ENCODE measurements at regions not wholly inside any gene's neighbourhood (a gene's known extent, or its start where the extent isn't known, plus 50 kb on each side); places are given as distances from the start of the nearest gene placed in this dataset.
"Not testable (repeated sequence)": the region's sequence is repeated elsewhere in the genome, so short reads cannot be mapped to it uniquely, and the experiment has no call there.

- no peak for DNase-seq
- H3K27ac Mint-ChIP-seq (ENCODE audit: unreplicated experiment), result no peak overlapping the region
- no peak overlapping the region for H3K4me3 Mint-ChIP-seq (ENCODE audit: unreplicated experiment)
- TF ChIP-seq CTCF (IDR thresholded peaks at IDR 0.05; ENCODE audit: partially characterized antibody, unreplicated experiment), result no peak
- H3K27me3 Mint-ChIP-seq (ENCODE audit: unreplicated experiment), result no peaks in the 10 kb centered on the region
- no peaks in the 10 kb centered on the region for H3K4me1 Mint-ChIP-seq (ENCODE audit: low read depth, unreplicated experiment)
- no peaks in the 10 kb centered on the region for H3K9me3 Mint-ChIP-seq (ENCODE audit: unreplicated experiment)
- H3K36me3 Mint-ChIP-seq (ENCODE audit: unreplicated experiment), result no peaks in the 10 kb centered on the region
These were observed 1015.1 kb downstream of the RPA4 start for GRCh38 chrX:97898798-97899197.

GRCh38 chrX:97907791-97908190, 1024.1 kb downstream of the RPA4 start:
- TF ChIP-seq CTCF (IDR thresholded peaks at IDR 0.05; ENCODE audit: partially characterized antibody, unreplicated experiment), result no peak
- H3K36me3 Mint-ChIP-seq (ENCODE audit: unreplicated experiment), result no peaks in the 10 kb centered on the region
- no peak for DNase-seq
- H3K27ac Mint-ChIP-seq (ENCODE audit: unreplicated experiment), result no peak overlapping the region
- H3K4me1 Mint-ChIP-seq (ENCODE audit: low read depth, unreplicated experiment), result no peaks in the 10 kb centered on the region
- no peaks in the 10 kb centered on the region for H3K27me3 Mint-ChIP-seq (ENCODE audit: unreplicated experiment)
- peaks cover 1% of the 10 kb centered on the region for H3K9me3 Mint-ChIP-seq (ENCODE audit: unreplicated experiment)
- no peak overlapping the region for H3K4me3 Mint-ChIP-seq (ENCODE audit: unreplicated experiment)

- H3K36me3 Mint-ChIP-seq (ENCODE audit: unreplicated experiment), result no peaks in the 10 kb centered on the region
- no peaks in the 10 kb centered on the region for H3K27me3 Mint-ChIP-seq (ENCODE audit: unreplicated experiment)
- no peaks in the 10 kb centered on the region for H3K4me1 Mint-ChIP-seq (ENCODE audit: low read depth, unreplicated experiment)
- peaks cover 1% of the 10 kb centered on the region for H3K9me3 Mint-ChIP-seq (ENCODE audit: unreplicated experiment)
- no peak for TF ChIP-seq CTCF (IDR thresholded peaks at IDR 0.05; ENCODE audit: partially characterized antibody, unreplicated experiment)
- no peak for DNase-seq
- H3K4me3 Mint-ChIP-seq (ENCODE audit: unreplicated experiment), result no peak overlapping the region
- no peak overlapping the region for H3K27ac Mint-ChIP-seq (ENCODE audit: unreplicated experiment)
These were observed 1025.5 kb downstream of the RPA4 start for GRCh38 chrX:97909245-97909644.

GRCh38 chrX:97915390-97915789, 1031.7 kb downstream of the RPA4 start:
- not testable (repeated sequence) for H3K4me3 Mint-ChIP-seq (ENCODE audit: unreplicated experiment); H3K4me1 Mint-ChIP-seq (ENCODE audit: low read depth, unreplicated experiment); DNase-seq

GRCh38 chrX:97921223-97921622, 1037.5 kb downstream of the RPA4 start:
- not testable (repeated sequence) for H3K9me3 Mint-ChIP-seq (ENCODE audit: unreplicated experiment); H3K27ac Mint-ChIP-seq (ENCODE audit: unreplicated experiment); H3K36me3 Mint-ChIP-seq (ENCODE audit: unreplicated experiment); DNase-seq; H3K27me3 Mint-ChIP-seq (ENCODE audit: unreplicated experiment); H3K4me3 Mint-ChIP-seq (ENCODE audit: unreplicated experiment); H3K4me1 Mint-ChIP-seq (ENCODE audit: low read depth, unreplicated experiment)

More at GRCh38 chrX:97915390-97915789, 1031.7 kb downstream of the RPA4 start:
- not testable (repeated sequence) for H3K9me3 Mint-ChIP-seq (ENCODE audit: unreplicated experiment); H3K27ac Mint-ChIP-seq (ENCODE audit: unreplicated experiment); H3K27me3 Mint-ChIP-seq (ENCODE audit: unreplicated experiment); H3K36me3 Mint-ChIP-seq (ENCODE audit: unreplicated experiment)

- peaks cover 1% of the 10 kb centered on the region for H3K9me3 Mint-ChIP-seq (ENCODE audit: unreplicated experiment)
- H3K27ac Mint-ChIP-seq (ENCODE audit: unreplicated experiment), result no peak overlapping the region
- no peak for TF ChIP-seq CTCF (IDR thresholded peaks at IDR 0.05; ENCODE audit: partially characterized antibody, unreplicated experiment)
- H3K36me3 Mint-ChIP-seq (ENCODE audit: unreplicated experiment), result no peaks in the 10 kb centered on the region
- DNase-seq, result no peak
- peaks cover 2% of the 10 kb centered on the region for H3K4me1 Mint-ChIP-seq (ENCODE audit: low read depth, unreplicated experiment)
- no peaks in the 10 kb centered on the region for H3K27me3 Mint-ChIP-seq (ENCODE audit: unreplicated experiment)
- no peak overlapping the region for H3K4me3 Mint-ChIP-seq (ENCODE audit: unreplicated experiment)
These were observed 1047.9 kb downstream of the RPA4 start for GRCh38 chrX:97931586-97931985.

Measured in glutamatergic neuron (in vitro differentiated cells).